KMS-11 (cell line): ENCODE measurements at regions not wholly inside any gene's neighbourhood (a gene's known extent, or its start where the extent isn't known, plus 50 kb on each side); places are given as distances from the start of the nearest gene placed in this dataset.

Experiments
- H2AFZ ChIP-seq: fragments of 200-600 bp; sonication (generic); 2 replicates; pipeline ENCODE4 v1.6.1; 2016; ENCODE audit warnings: antibody characterized with exemption, mixed run types, low read depth
- H3K27ac ChIP-seq: fragments of 200-600 bp; sonication (generic); 2 replicates; pipeline ENCODE4 v1.6.1; 2016; ENCODE audit warnings: mild to moderate bottlenecking, mixed run types
- H3K27me3 ChIP-seq: fragments of 200-600 bp; sonication (generic); 2 replicates; pipeline ENCODE4 v1.6.1; 2017; ENCODE audit warnings: mild to moderate bottlenecking, low read depth, mixed run types, moderate library complexity; ENCODE audit not compliant: insufficient read depth
- H3K36me3 ChIP-seq: fragments of 200-600 bp; sonication (generic); 2 replicates; pipeline ENCODE4 v1.6.1; 2017; ENCODE audit warnings: mild to moderate bottlenecking, mixed run types; ENCODE audit not compliant: insufficient read depth
- H3K4me1 ChIP-seq: fragments of 200-600 bp; sonication (generic); 2 replicates; pipeline ENCODE4 v1.6.1; 2016; ENCODE audit warnings: mild to moderate bottlenecking, low read depth, mixed run types; ENCODE audit not compliant: poor library complexity, severe bottlenecking
- H3K4me2 ChIP-seq: fragments of 200-600 bp; sonication (generic); 2 replicates; pipeline ENCODE4 v1.7.0; 2016; ENCODE audit warnings: mild to moderate bottlenecking, mixed run types
- H3K4me3 ChIP-seq: fragments of 200-600 bp; sonication (generic); IDR thresholded peaks from 2 replicates; pipeline ENCODE4 v1.6.1; 2017; ENCODE audit warnings: low read depth, low read length, mixed read lengths; ENCODE audit not compliant: insufficient read depth
- H3K79me2 ChIP-seq: fragments of 200-600 bp; sonication (generic); 2 replicates; pipeline ENCODE4 v1.6.1; 2016; ENCODE audit warnings: low read depth, mixed run types; ENCODE audit not compliant: insufficient read depth
- H3K9ac ChIP-seq: fragments of 200-600 bp; sonication (generic); 2 replicates; pipeline ENCODE4 v1.6.1; 2016; ENCODE audit warnings: mild to moderate bottlenecking, mixed run types
- H4K20me1 ChIP-seq: fragments of 200-600 bp; sonication (generic); 2 replicates; pipeline ENCODE4 v1.6.1; 2016; ENCODE audit warnings: mild to moderate bottlenecking, mixed run types; ENCODE audit not compliant: insufficient read depth
- CTCF ChIP-seq: fragments of 200-600 bp; sonication (generic); conservative IDR thresholded peaks from 2 replicates; pipeline ENCODE4 v1.6.1; 2017; ENCODE audit warnings: low read depth, mild to moderate bottlenecking, antibody characterized with exemption, low read length, moderate library complexity, mixed read lengths

DNA sequence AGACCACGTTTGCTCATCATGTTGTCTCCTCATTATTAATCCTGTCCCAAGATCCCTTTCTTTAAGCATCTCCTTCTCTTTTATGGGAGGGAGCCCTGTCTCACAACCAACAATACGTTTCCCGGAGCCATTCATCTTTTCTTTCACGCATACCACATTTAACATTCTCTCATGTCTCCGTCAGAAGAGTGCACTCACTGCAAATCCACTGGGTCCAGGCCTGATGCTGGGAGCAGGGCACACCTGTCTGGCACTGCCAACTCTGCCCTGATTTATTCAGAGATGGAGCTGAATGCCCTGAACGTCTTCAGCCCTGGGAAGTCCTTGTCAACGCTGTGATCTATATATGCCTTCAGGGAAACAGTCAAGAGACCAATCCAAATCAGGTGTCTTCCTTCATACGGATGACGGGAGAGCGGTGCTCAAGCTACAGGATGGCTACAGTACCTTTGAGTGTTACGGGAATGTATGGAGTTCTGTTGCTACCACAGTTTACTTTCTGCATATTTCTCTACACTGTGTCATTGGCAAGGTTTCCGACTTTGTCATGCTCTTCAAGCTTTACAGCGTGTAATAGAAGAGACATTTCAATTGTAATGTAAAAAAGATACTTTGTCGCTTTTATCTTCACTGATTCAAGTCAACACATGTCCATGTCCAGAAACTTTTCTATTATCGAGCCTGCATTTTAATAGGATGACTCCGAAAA is 140.4 kb upstream of the SLITRK2 start:
- Histone ChIP-seq H3K4me2 (no peak overlapping the region), H3K36me3 (no peaks in the 10 kb centered on the region), H3K9ac (no peak overlapping the region), H4K20me1 (no peaks in the 10 kb centered on the region), H3K4me3 (no peak overlapping the region), H3K4me1 (no peaks in the 10 kb centered on the region), H2AFZ (no peak overlapping the region), H3K27ac (no peak overlapping the region), H3K27me3 (no peaks in the 10 kb centered on the region), H3K79me2 (no peaks in the 10 kb centered on the region)
- no peak for TF ChIP-seq CTCF

DNA sequence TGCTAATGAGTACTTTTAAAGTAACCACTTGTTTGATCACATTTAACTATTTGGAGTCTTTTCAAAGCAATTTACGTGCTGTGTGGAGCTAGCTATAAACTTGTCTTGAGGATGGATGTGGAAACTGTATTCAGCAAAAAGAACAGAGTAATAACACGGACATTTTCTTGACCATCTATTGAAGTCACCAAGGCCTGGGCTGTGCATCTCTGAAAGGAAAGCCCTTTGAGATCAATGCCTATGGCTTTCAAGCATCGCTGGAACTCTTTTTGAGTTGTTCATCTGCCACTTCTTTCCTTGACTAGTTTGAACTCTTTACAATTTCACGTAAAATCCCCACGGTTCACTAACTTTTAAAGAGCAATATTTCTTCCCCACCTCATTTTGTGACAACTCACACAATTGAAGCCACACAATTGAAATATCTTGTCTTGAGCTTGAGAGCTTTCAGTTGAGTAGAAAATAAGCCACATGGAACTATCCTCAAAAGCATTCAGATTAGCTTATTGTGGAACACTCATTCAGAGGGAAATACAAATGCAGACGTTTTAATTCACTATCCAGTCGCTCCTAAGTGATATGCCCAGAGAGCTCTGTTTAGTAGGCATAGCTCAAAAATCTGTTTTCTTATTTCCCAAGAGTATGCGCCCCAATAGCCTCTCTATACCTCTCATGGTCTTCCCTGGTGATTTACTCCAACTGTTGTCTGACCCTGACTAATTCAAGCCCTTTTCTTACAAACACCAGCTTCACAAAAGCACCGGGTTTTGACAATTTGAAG is 134.9 kb upstream of the SLITRK2 start:
- no peaks in the 10 kb centered on the region for H3K36me3 ChIP-seq
- H3K79me2 ChIP-seq: no peaks in the 10 kb centered on the region
- no peak overlapping the region for H3K9ac ChIP-seq
- no peak overlapping the region for H3K4me2 ChIP-seq
- no peak for TF ChIP-seq CTCF
- H3K27me3 ChIP-seq: no peaks in the 10 kb centered on the region
- no peak overlapping the region for H3K27ac ChIP-seq
- H2AFZ ChIP-seq: no peak overlapping the region
- H3K4me1 ChIP-seq: peaks cover 3% of the 10 kb centered on the region
- H3K4me3 ChIP-seq: no peak overlapping the region
- H4K20me1 ChIP-seq: no peaks in the 10 kb centered on the region

DNA sequence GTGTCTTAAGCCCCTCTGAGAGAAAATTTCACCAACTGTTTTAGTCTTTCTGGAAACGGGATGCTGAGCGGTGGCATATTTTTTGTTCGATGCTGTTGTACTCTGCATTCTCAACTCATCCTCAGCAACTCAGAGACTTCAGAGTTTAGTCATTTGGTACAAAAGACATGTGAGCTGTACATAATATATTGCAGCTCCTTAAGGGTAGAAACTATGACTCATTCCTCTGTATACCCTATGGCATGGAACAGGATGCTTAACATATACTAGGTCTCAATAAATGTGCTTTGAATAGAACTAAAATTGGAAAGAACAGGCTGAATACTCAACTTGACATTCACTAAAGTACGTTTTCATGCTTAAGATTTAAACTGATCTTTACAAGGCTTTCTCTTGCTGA is 130.5 kb upstream of the SLITRK2 start:
- no peak overlapping the region for H3K4me2 ChIP-seq
- H3K27ac ChIP-seq: no peak overlapping the region
- no peak overlapping the region for H2AFZ ChIP-seq
- H3K4me3 ChIP-seq: no peak overlapping the region
- H3K4me1 ChIP-seq: peaks cover 7% of the 10 kb centered on the region
- no peaks in the 10 kb centered on the region for H3K36me3 ChIP-seq
- no peaks in the 10 kb centered on the region for H4K20me1 ChIP-seq
- no peak overlapping the region for H3K9ac ChIP-seq
- no peaks in the 10 kb centered on the region for H3K27me3 ChIP-seq
- TF ChIP-seq CTCF: no peak
- H3K79me2 ChIP-seq: no peaks in the 10 kb centered on the region

- Histone ChIP-seq H3K4me3 (no peak overlapping the region), H3K36me3 (no peaks in the 10 kb centered on the region), H3K4me1 (peaks cover 7% of the 10 kb centered on the region), H3K27ac (no peak overlapping the region), H2AFZ (no peak overlapping the region), H3K79me2 (no peaks in the 10 kb centered on the region), H3K27me3 (no peaks in the 10 kb centered on the region), H3K4me2 (no peak overlapping the region), H4K20me1 (no peaks in the 10 kb centered on the region), H3K9ac (no peak overlapping the region)
- TF ChIP-seq CTCF: no peak
These were observed 129.9 kb upstream of the SLITRK2 start for GRCh38 chrX:145687707-145688106.
